ENCODE measurements at regions not wholly inside any gene's neighbourhood (a gene's known extent, or its start where the extent isn't known, plus 50 kb on each side); places are given as distances from the start of the nearest gene placed in this dataset.

DNA sequence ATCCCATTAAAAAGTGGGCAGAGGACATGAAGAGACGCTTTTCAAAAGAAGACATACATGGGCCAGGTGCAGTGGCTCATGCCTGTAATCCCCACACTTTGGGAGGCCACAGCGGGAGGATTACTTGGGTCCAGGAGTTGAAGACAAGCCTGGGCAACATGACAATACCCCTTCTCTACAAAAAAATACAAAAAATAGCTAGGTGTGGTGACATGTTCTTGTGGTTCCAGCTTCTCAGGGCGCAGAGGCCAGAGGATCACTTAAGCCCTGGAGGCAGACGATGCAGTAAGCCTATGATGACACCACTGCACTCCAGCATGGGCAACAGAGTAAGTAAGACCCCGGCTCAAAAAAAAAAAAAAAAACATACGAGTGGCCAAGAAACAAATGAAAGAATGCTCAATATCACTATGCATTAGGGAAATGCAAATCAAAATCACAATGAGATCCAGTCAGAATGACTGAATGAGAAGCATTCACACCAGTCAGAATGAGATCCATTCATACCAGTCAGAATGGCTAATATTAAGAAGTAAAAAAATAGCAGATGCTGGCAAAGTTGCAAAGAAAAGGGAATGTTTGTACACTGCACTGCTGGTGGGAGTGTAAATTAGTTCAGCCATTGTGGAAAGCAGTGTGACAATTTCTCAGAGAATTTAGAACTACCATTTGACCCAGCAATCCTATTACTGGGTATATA lies 550.2 kb upstream of the SLC39A10 start:
- Histone ChIP-seq H3K27me3 (replicated peaks; ENCODE audit: insufficient read depth, low read length) (no peaks in the 10 kb centered on the region), H3K9me2 (replicated peaks; ENCODE audit: insufficient read depth, low read length) (no peaks in the 10 kb centered on the region), H3K4me3 (ENCODE audit: low read length) (no peak overlapping the region), H3K4me2 (ENCODE audit: low read depth, low read length) (no peak overlapping the region), H3K36me3 (replicated peaks; ENCODE audit: insufficient read depth, low read length) (no peaks in the 10 kb centered on the region), H3K9me3 (replicated peaks; ENCODE audit: insufficient read depth, low read length) (no peaks in the 10 kb centered on the region), H3K9ac (ENCODE audit: low read length) (no peak overlapping the region), H3K27ac (ENCODE audit: low read length) (no peak overlapping the region), H2AFZ (ENCODE audit: low read length) (no peak overlapping the region), H4K20me1 (ENCODE audit: insufficient read depth, low read length) (no peaks in the 10 kb centered on the region), H3K4me1 (ENCODE audit: low read length) (no peaks in the 10 kb centered on the region), H3K79me2 (ENCODE audit: low read length) (no peaks in the 10 kb centered on the region), H3F3A (ENCODE audit: insufficient read depth, low read length) (no peaks in the 10 kb centered on the region)
- TF ChIP-seq, protein P1, sequence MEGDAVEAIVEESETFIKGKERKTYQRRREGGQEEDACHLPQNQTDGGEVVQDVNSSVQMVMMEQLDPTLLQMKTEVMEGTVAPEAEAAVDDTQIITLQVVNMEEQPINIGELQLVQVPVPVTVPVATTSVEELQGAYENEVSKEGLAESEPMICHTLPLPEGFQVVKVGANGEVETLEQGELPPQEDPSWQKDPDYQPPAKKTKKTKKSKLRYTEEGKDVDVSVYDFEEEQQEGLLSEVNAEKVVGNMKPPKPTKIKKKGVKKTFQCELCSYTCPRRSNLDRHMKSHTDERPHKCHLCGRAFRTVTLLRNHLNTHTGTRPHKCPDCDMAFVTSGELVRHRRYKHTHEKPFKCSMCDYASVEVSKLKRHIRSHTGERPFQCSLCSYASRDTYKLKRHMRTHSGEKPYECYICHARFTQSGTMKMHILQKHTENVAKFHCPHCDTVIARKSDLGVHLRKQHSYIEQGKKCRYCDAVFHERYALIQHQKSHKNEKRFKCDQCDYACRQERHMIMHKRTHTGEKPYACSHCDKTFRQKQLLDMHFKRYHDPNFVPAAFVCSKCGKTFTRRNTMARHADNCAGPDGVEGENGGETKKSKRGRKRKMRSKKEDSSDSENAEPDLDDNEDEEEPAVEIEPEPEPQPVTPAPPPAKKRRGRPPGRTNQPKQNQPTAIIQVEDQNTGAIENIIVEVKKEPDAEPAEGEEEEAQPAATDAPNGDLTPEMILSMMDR (IDR thresholded peaks at IDR 0.05; ENCODE audit: low read length) = no peak
- TF ChIP-seq EZH2 (optimal IDR thresholded peaks at IDR 0.05; ENCODE audit: low read depth, low read length) (no peak), EZH2phosphoT487 (IDR thresholded peaks at IDR 0.05; ENCODE audit: low read length) (no peak)
- no peak for DNase-seq

GRCh38 chr2:195105581-195105980 lies 551.4 kb upstream of the SLC39A10 start:
- Histone ChIP-seq H3K36me3 (replicated peaks; ENCODE audit: insufficient read depth, low read length) (no peaks in the 10 kb centered on the region), H3K79me2 (ENCODE audit: low read length) (no peaks in the 10 kb centered on the region), H3K27ac (ENCODE audit: low read length) (no peak overlapping the region), H3F3A (ENCODE audit: insufficient read depth, low read length) (no peaks in the 10 kb centered on the region), H3K9ac (ENCODE audit: low read length) (no peak overlapping the region), H3K9me3 (replicated peaks; ENCODE audit: insufficient read depth, low read length) (no peaks in the 10 kb centered on the region), H2AFZ (ENCODE audit: low read length) (no peak overlapping the region), H3K27me3 (replicated peaks; ENCODE audit: insufficient read depth, low read length) (no peaks in the 10 kb centered on the region), H4K20me1 (ENCODE audit: insufficient read depth, low read length) (no peaks in the 10 kb centered on the region), H3K4me3 (ENCODE audit: low read length) (no peak overlapping the region), H3K4me1 (ENCODE audit: low read length) (no peaks in the 10 kb centered on the region), H3K9me2 (replicated peaks; ENCODE audit: insufficient read depth, low read length) (no peaks in the 10 kb centered on the region), H3K4me2 (ENCODE audit: low read depth, low read length) (no peak overlapping the region)
- TF ChIP-seq, protein P1 (IDR thresholded peaks at IDR 0.05; ENCODE audit: low read length) = no peak
- no peak for TF ChIP-seq EZH2 (optimal IDR thresholded peaks at IDR 0.05; ENCODE audit: low read depth, low read length)
- no peak for TF ChIP-seq EZH2phosphoT487 (IDR thresholded peaks at IDR 0.05; ENCODE audit: low read length)
- DNase-seq = no peak

- no peaks in the 10 kb centered on the region for H3K4me1 ChIP-seq (ENCODE audit: low read length)
- H4K20me1 ChIP-seq (ENCODE audit: insufficient read depth, low read length) = no peaks in the 10 kb centered on the region
- no peak overlapping the region for H2AFZ ChIP-seq (ENCODE audit: low read length)
- no peak overlapping the region for H3K27ac ChIP-seq (ENCODE audit: low read length)
- H3F3A ChIP-seq (ENCODE audit: insufficient read depth, low read length) = no peaks in the 10 kb centered on the region
- H3K9me3 ChIP-seq (replicated peaks; ENCODE audit: insufficient read depth, low read length) = no peaks in the 10 kb centered on the region
- H3K4me2 ChIP-seq (ENCODE audit: low read depth, low read length) = no peak overlapping the region
- TF ChIP-seq EZH2 (optimal IDR thresholded peaks at IDR 0.05; ENCODE audit: low read depth, low read length) (no peak), EZH2phosphoT487 (IDR thresholded peaks at IDR 0.05; ENCODE audit: low read length) (no peak)
- TF ChIP-seq, protein P1 (IDR thresholded peaks at IDR 0.05; ENCODE audit: low read length) = no peak
- no peaks in the 10 kb centered on the region for H3K27me3 ChIP-seq (replicated peaks; ENCODE audit: insufficient read depth, low read length)
- H3K79me2 ChIP-seq (ENCODE audit: low read length) = no peaks in the 10 kb centered on the region
- no peak overlapping the region for H3K4me3 ChIP-seq (ENCODE audit: low read length)
- H3K36me3 ChIP-seq (replicated peaks; ENCODE audit: insufficient read depth, low read length) = no peaks in the 10 kb centered on the region
- DNase-seq = no peak
- no peaks in the 10 kb centered on the region for H3K9me2 ChIP-seq (replicated peaks; ENCODE audit: insufficient read depth, low read length)
- no peak overlapping the region for H3K9ac ChIP-seq (ENCODE audit: low read length)
Observed at GRCh38 chr2:195094330-195094729, 562.7 kb upstream of the SLC39A10 start.
